ENCODE measurements at regions not wholly inside any gene's neighbourhood (a gene's known extent, or its start where the extent isn't known, plus 50 kb on each side); places are given as distances from the start of the nearest gene placed in this dataset.

DNA sequence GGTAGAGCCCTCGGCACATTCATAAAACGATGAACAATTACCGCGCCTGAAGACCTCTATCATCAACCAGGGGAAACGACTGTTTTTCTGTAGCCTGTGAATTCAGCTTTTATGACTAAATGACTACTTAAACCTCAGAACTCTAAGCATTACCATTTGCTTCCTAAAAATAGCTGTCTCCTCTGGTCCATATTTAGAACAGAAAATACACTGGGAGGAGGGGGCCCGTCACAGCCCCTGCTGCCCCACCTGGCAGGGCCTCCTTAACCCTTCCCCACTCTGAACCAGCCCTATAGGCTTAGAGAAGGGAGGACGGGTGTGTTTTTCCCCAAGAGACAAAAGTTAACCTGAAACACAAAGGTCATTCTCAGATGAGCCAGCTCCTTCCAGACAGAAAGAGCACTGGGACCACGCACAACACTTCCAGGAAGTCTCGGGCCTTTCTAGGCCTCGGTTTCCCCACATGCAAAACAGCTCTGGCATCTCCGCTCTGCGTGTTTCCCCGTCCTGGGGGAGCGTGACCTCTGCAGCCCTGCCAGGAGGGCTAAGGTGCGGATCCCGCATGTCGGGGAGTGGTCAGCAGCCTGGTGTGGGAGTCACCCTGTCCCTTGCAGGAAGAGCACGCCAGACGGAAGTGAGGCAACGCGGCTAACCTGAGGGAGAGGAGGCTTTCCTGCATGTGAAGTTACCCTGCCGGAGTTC, 193.9 kb downstream of the DLL1 start:
- TF ChIP-seq EZH2 (IDR thresholded peaks at IDR 0.05; ENCODE audit: insufficient read depth, poor library complexity, severe bottlenecking) (no peak), EZH2phosphoT487 (IDR thresholded peaks at IDR 0.05; ENCODE audit: insufficient read depth, low read depth) (no peak)
